ENCODE measurements at regions not wholly inside any gene's neighbourhood (a gene's known extent, or its start where the extent isn't known, plus 50 kb on each side); places are given as distances from the start of the nearest gene placed in this dataset.
A peak's percentile ranks its signal among the peaks of the same experiment; 100 is the strongest.

DNA sequence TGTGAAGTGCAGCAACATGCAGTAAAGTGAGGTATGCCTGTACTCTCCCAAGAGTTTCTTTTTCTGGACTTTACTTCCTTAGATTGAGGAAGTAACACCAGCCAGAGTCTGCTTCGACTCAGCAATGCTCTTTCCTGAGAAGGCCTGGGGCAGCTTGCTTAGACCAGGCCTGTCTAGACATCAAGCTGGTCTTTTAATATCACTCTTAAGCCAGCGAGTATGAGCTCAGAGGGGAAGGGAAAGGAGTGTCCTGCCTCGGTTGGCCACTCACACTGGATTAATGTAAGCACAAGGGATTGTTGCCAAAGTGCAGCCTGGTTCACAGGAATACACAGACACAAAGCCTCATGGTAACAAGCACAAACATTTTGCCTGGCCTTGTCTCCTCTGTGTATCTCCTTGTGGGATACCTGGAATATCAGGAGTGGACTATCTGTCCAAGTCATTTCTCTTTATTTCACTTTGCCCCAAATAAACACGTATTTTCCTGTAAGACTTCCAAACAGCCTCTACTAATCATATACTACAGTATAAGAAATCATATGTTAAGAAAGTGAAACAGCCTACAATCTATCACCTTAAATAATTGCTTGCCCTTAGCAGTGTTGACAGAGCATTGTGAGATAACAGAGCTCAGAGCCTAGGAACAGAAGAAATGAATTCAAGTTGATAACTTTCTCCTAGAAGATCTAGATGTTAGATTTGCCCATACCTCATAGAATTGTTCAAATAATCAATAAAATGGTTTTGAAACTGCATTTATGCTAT, 121.2 kb upstream of the DAAM1 start:
- CTCF ChIA-PET, result no interaction called here
- TF ChIP-seq, protein P1, sequence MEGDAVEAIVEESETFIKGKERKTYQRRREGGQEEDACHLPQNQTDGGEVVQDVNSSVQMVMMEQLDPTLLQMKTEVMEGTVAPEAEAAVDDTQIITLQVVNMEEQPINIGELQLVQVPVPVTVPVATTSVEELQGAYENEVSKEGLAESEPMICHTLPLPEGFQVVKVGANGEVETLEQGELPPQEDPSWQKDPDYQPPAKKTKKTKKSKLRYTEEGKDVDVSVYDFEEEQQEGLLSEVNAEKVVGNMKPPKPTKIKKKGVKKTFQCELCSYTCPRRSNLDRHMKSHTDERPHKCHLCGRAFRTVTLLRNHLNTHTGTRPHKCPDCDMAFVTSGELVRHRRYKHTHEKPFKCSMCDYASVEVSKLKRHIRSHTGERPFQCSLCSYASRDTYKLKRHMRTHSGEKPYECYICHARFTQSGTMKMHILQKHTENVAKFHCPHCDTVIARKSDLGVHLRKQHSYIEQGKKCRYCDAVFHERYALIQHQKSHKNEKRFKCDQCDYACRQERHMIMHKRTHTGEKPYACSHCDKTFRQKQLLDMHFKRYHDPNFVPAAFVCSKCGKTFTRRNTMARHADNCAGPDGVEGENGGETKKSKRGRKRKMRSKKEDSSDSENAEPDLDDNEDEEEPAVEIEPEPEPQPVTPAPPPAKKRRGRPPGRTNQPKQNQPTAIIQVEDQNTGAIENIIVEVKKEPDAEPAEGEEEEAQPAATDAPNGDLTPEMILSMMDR (IDR thresholded peaks at IDR 0.05; ENCODE audit: insufficient read depth in 1 of 2, low read depth in 1 of 2, low read length in 1 of 2, severe bottlenecking in 1 of 2, unreplicated experiment in 1 of 2), result no peak

DNA sequence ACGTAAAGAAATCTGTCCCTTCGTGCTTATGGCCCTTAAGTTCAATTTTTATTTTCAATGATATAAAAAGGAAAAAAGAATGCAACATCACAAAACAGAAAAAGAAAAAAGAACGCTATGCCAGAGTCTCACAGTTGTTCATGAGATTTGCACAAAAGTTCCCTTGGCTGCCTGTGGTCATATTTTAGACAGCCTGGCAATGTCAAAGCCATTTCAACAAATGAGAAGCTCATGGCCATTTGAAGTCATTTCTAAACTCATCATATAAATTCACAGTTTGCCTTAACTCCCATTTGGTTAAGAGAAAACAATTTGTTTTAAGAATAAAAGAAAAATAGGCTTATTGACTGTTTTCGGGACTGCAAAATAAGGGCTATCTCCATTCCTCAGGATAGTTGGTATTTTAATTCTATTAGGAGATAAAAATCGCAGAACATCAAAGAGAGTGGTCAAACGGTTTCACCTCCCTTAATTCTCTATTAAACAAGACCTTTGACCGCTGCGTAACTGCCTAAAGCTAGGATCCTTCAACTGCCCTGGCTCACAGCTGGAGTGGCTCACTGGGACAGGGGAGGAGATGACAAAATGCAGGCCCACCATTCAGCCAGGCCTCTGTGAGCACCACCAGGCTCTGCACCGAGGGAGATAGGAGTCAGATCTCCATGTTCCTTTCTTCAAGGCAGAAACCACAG, 119.2 kb upstream of the DAAM1 start:
- peak overlapping the region; percentile 68 for H3K27ac Mint-ChIP-seq (ENCODE audit: unreplicated experiment)
- CTCF ChIA-PET, result no interaction called here
- H3K36me3 ChIP-seq (ENCODE audit: control insufficient read depth, insufficient read depth, low read length), result no peaks in the 10 kb centered on the region
- H3K4me3 Mint-ChIP-seq (ENCODE audit: unreplicated experiment), result peak overlapping the region; percentile 60
- peaks cover 31% of the 10 kb centered on the region for H3K4me1 Mint-ChIP-seq (ENCODE audit: low read depth, unreplicated experiment)
- peak; percentile 74 to 77 for DNase-seq
- H3K4me1 ChIP-seq, result peaks cover 43% of the 10 kb centered on the region
- 0 out of 2 replicates have a peak, but pooled peaks cover 5% of the 10 kb centered on the region for H3K9me3 ChIP-seq
- H3K4me3 ChIP-seq (ENCODE audit: low read depth, low read length), result no peak overlapping the region
- no TSS peak for BruUV-seq (replicated peaks)
- H3K27me3 Mint-ChIP-seq (ENCODE audit: insufficient read depth, unreplicated experiment), result no peaks in the 10 kb centered on the region
- intact Hi-C loops (cut with micrococcal nuclease; ENCODE audit: unreplicated experiment), result loop anchor here (5.0 kb wide), 1 partner anchor 48 kb away; no protein-coding TSS in a partner anchor
- POLR2A ChIA-PET, result no interaction called here
- H3K36me3 Mint-ChIP-seq (ENCODE audit: insufficient read depth, unreplicated experiment), result no peaks in the 10 kb centered on the region
- H3K9me3 Mint-ChIP-seq (ENCODE audit: unreplicated experiment), result peaks cover 10% of the 10 kb centered on the region
- no peaks in the 10 kb centered on the region for H3K27me3 ChIP-seq (replicated peaks; ENCODE audit: control insufficient read depth, insufficient read depth, low read length)
- TF ChIP-seq, protein P1 (IDR thresholded peaks at IDR 0.05; ENCODE audit: insufficient read depth in 1 of 2, low read depth in 1 of 2, low read length in 1 of 2, severe bottlenecking in 1 of 2, unreplicated experiment in 1 of 2), result no peak

More for the DNA sequence above, 121.2 kb upstream of the DAAM1 start:
- H3K4me1 ChIP-seq, result peaks cover 43% of the 10 kb centered on the region
- H3K36me3 ChIP-seq (ENCODE audit: control insufficient read depth, insufficient read depth, low read length), result no peaks in the 10 kb centered on the region
- 0 out of 2 replicates have a peak, but pooled peaks cover 20% of the 10 kb centered on the region for H3K9me3 ChIP-seq
- H3K4me1 Mint-ChIP-seq (ENCODE audit: low read depth, unreplicated experiment), result peaks cover 31% of the 10 kb centered on the region
- no peaks in the 10 kb centered on the region for H3K27me3 ChIP-seq (replicated peaks; ENCODE audit: control insufficient read depth, insufficient read depth, low read length)
- DNase-seq, result no peak
- no peaks in the 10 kb centered on the region for H3K27me3 Mint-ChIP-seq (ENCODE audit: insufficient read depth, unreplicated experiment)
- peak overlapping the region; percentile 10 for H3K27ac Mint-ChIP-seq (ENCODE audit: unreplicated experiment)
- BruUV-seq (replicated peaks), result no TSS peak
- H3K4me3 Mint-ChIP-seq (ENCODE audit: unreplicated experiment), result no peak overlapping the region
- POLR2A ChIA-PET, result no interaction called here
- no peak overlapping the region for H3K4me3 ChIP-seq (ENCODE audit: low read depth, low read length)
- H3K36me3 Mint-ChIP-seq (ENCODE audit: insufficient read depth, unreplicated experiment), result no peaks in the 10 kb centered on the region
- peaks cover 13% of the 10 kb centered on the region for H3K9me3 Mint-ChIP-seq (ENCODE audit: unreplicated experiment)
- intact Hi-C loops (cut with micrococcal nuclease; ENCODE audit: unreplicated experiment), result loop anchor here (5.0 kb wide), 1 partner anchor 50 kb away; no protein-coding TSS in a partner anchor

DNA sequence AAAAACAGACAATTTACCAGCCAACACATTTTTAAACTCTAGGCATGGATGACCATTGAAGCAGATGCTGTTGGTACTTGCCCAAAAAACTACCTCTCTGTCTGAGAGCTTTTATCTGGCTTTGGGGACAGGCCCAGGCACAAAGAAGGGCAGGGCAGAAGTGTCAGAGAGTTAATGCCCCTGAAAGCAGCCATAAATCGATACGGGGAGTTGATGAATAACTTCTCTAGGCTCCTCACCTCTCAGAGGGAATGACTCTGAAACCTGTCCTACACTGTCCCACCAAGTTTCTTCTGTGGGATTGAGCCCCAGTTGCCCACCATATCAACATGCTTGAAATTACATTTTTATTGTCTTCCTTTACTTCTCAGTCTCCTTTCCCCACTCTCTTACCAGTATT, 113.0 kb upstream of the DAAM1 start:
- Histone ChIP-seq H3K4me3 (ENCODE audit: low read depth, low read length) (no peak overlapping the region), H3K36me3 (ENCODE audit: control insufficient read depth, insufficient read depth, low read length) (no peaks in the 10 kb centered on the region), H3K27me3 (replicated peaks; ENCODE audit: control insufficient read depth, insufficient read depth, low read length) (no peaks in the 10 kb centered on the region), H3K4me1 (peaks cover 10% of the 10 kb centered on the region), H3K9me3 (0 out of 2 replicates have a peak, but pooled peaks cover 5% of the 10 kb centered on the region)
- DNase-seq, result no peak
- Mint-ChIP-seq H3K4me3 (ENCODE audit: unreplicated experiment) (no peak overlapping the region), H3K27me3 (ENCODE audit: insufficient read depth, unreplicated experiment) (no peaks in the 10 kb centered on the region), H3K36me3 (ENCODE audit: insufficient read depth, unreplicated experiment) (no peaks in the 10 kb centered on the region), H3K9me3 (ENCODE audit: unreplicated experiment) (no peaks in the 10 kb centered on the region), H3K27ac (ENCODE audit: unreplicated experiment) (no peak overlapping the region), H3K4me1 (ENCODE audit: low read depth, unreplicated experiment) (peaks cover 14% of the 10 kb centered on the region)
- TF ChIP-seq, protein P1 (IDR thresholded peaks at IDR 0.05; ENCODE audit: insufficient read depth in 1 of 2, low read depth in 1 of 2, low read length in 1 of 2, severe bottlenecking in 1 of 2, unreplicated experiment in 1 of 2), result no peak
- BruUV-seq (replicated peaks), result no TSS peak
- ChIA-PET CTCF (no interaction called here), POLR2A (no interaction called here)
- intact Hi-C loops (cut with micrococcal nuclease; ENCODE audit: unreplicated experiment), result no loop called here
